Motor neuron (in vitro differentiated cells): ENCODE measurements at regions not wholly inside any gene's neighbourhood (a gene's known extent, or its start where the extent isn't known, plus 50 kb on each side); places are given as distances from the start of the nearest gene placed in this dataset.
A peak's percentile ranks its signal among the peaks of the same experiment; 100 is the strongest.

Experiments used
- ATAC-seq, 8 experiments: fragments of 200-7000 bp; cut with Tn5 transposase; replicated peaks in 6 of 8; 2 replicates each; pipeline ENCODE4 v1.8.0; 2021; ENCODE audit warnings: mild to moderate bottlenecking in 8 of 8, moderate library complexity in 8 of 8
- H3K27ac ChIP-seq, 2 donors: fragments of 250-450 bp; sonication (Bioruptor Pico); 2 replicates each; pipeline ENCODE4 v1.9.0; 2021; ENCODE audit warnings: antibody characterized with exemption in 2 of 2, mild to moderate bottlenecking in 2 of 2, moderate library complexity in 1 of 2
- H3K4me1 ChIP-seq, 2 donors: fragments of 250-450 bp; sonication (Bioruptor Pico); replicated peaks in 1 of 2; 2 replicates each; pipeline ENCODE4 v1.6.1; 2021; ENCODE audit warnings: antibody characterized with exemption in 2 of 2, mild to moderate bottlenecking in 2 of 2, moderate library complexity in 1 of 2
- H3K4me3 ChIP-seq, 5 donors: fragments of 250-450 bp; sonication (Bioruptor Pico); 2 replicates each; pipeline ENCODE4 v1.9.0; 2021; ENCODE audit warnings: antibody characterized with exemption in 5 of 5, mild to moderate bottlenecking in 5 of 5, moderate library complexity in 4 of 5
- WGBS, 10 experiments: fragments of 450-650 bp; shearing (Covaris generic); methylation state at CpG; one replicate each; pipeline ENCODE4 v1.0.0; 2022; 5-methylcytosine and 5-hydroxymethylcytosine counted together
- in situ Hi-C, 9 experiments: fragments of 400-800 bp; cut with MboI; loops; one replicate each; pipeline ENCODE4 v1.15.0; 2021; ENCODE audit warnings: low sequenced_read_pairs in 9 of 9, low pct_unique_long_range_greater_than_20kb in 2 of 9; ENCODE audit not compliant: unreplicated experiment in 9 of 9

- H3K4me1 ChIP-seq = no peaks in the 10 kb centered on the region
- no peak for ATAC-seq
- 35 to 100% (median 79%) methylated on average over 1 to 4 of the region's 4 CpGs; no CpG with 5 or more reads in 1 of the 10 experiments for WGBS, 10 experiments
- no peak overlapping the region for H3K4me3 ChIP-seq
- in situ Hi-C loops = no loop called here
- H3K27ac ChIP-seq = no peak overlapping the region
Observed at GRCh38 chr10:62502995-62503613, 128.9 kb downstream of the ZNF365 start.

- no peaks in the 10 kb centered on the region for H3K4me1 ChIP-seq
- in situ Hi-C loops = no loop called here
- no peak overlapping the region for H3K4me3 ChIP-seq
- no peak for ATAC-seq
- H3K27ac ChIP-seq = no peak overlapping the region
- 0 to 100% (median 70%) methylated on average over 1 to 2 of the region's 2 CpGs; no CpG with 5 or more reads in 3 of the 10 experiments for WGBS, 10 experiments
Observed at GRCh38 chr10:62503872-62504271, 129.7 kb downstream of the ZNF365 start.

- Histone ChIP-seq H3K27ac (no peak overlapping the region), H3K4me1 (no peaks in the 10 kb centered on the region), H3K4me3 (no peak overlapping the region)
- ATAC-seq = no peak
- WGBS, 10 experiments = 0 to 100% (median 77%) methylated on average over 1 to 3 of the region's 3 CpGs
- in situ Hi-C loops = no loop called here
Observed at GRCh38 chr10:62506371-62506770, 132.2 kb downstream of the ZNF365 start.

- WGBS, 10 experiments = 70 to 100% (median 88%) methylated on average over 1 to 3 of the region's 3 CpGs
- Histone ChIP-seq H3K4me3 (no peak overlapping the region), H3K27ac (no peak overlapping the region), H3K4me1 (no peaks in the 10 kb centered on the region)
- ATAC-seq = no peak
- in situ Hi-C loops = no loop called here
Observed at GRCh38 chr10:62511238-62511637, 137.1 kb downstream of the ZNF365 start.

- in situ Hi-C loops = no loop called here
- Histone ChIP-seq H3K27ac (no peak overlapping the region), H3K4me3 (no peak overlapping the region), H3K4me1 (no peaks in the 10 kb centered on the region)
- no peak for ATAC-seq
- WGBS, 10 experiments = 25 to 90% (median 51%) methylated on average over 1 to 2 of the region's 2 CpGs; no CpG with 5 or more reads in 2 of the 10 experiments
Observed at GRCh38 chr10:62511656-62512055, 137.5 kb downstream of the ZNF365 start.

- WGBS, 10 experiments = 0 to 90% (median 74%) methylated on average over 1 to 5 of the region's 5 CpGs
- ATAC-seq = peak in 1 of 8 experiments; percentile 36
Observed at GRCh38 chr10:62512732-62513475, 138.7 kb downstream of the ZNF365 start.

GRCh38 chr10:62514079-62514693, 140.0 kb downstream of the ZNF365 start:
- peak in 1 of 8 experiments; percentile 33 for ATAC-seq
- in situ Hi-C loops = no loop called here
- Histone ChIP-seq H3K4me3 (no peak overlapping the region), H3K4me1 (peaks cover 0 to 6% of the 10 kb centered on the region in 2 donors), H3K27ac (no peak overlapping the region)
- 36 to 84% (median 69%) methylated on average over 1 to 6 of the region's 6 CpGs; no CpG with 5 or more reads in 2 of the 10 experiments for WGBS, 10 experiments

More at GRCh38 chr10:62512732-62513475, 138.7 kb downstream of the ZNF365 start:
- H3K4me3 ChIP-seq = no peak overlapping the region
- H3K4me1 ChIP-seq = peaks cover 0 to 6% of the 10 kb centered on the region in 2 donors
- in situ Hi-C loops = no loop called here
- H3K27ac ChIP-seq = no peak overlapping the region

GRCh38 chr10:62517252-62517651, 143.1 kb downstream of the ZNF365 start:
- ATAC-seq = no peak
- WGBS, 10 experiments = 20 to 100% (median 70%) methylated on average over 1 to 2 of the region's 2 CpGs; no CpG with 5 or more reads in 3 of the 10 experiments
- no peak overlapping the region for H3K4me3 ChIP-seq
- in situ Hi-C loops = no loop called here
- peaks cover 0 to 6% of the 10 kb centered on the region in 2 donors for H3K4me1 ChIP-seq
- H3K27ac ChIP-seq = no peak overlapping the region

GRCh38 chr10:62527019-62527827, 153.1 kb downstream of the ZNF365 start:
- H3K27ac ChIP-seq = no peak overlapping the region
- in situ Hi-C loops = no loop called here
- ATAC-seq = peak in 1 of 8 experiments; percentile 55

GRCh38 chr10:62528441-62528840, 154.3 kb downstream of the ZNF365 start:
- ATAC-seq = no peak
- Histone ChIP-seq H3K4me3 (no peak overlapping the region), H3K4me1 (no peaks in the 10 kb centered on the region), H3K27ac (no peak overlapping the region)
- in situ Hi-C loops = no loop called here
- WGBS, 10 experiments = 25 to 91% (median 70%) methylated on average over 1 of the region's 1 CpG; no CpG with 5 or more reads in 2 of the 10 experiments

More at GRCh38 chr10:62527019-62527827, 153.1 kb downstream of the ZNF365 start:
- 17 to 92% (median 76%) methylated on average over 1 to 5 of the region's 6 CpGs; no CpG with 5 or more reads in 4 of the 10 experiments for WGBS, 10 experiments
- Histone ChIP-seq H3K4me1 (no peaks in the 10 kb centered on the region), H3K4me3 (no peak overlapping the region)

- no peaks in the 10 kb centered on the region for H3K4me1 ChIP-seq
- no peak overlapping the region for H3K27ac ChIP-seq
- ATAC-seq = peak in 1 of 8 experiments; percentile 26
- WGBS, 10 experiments = 44 to 92% (median 60%) methylated on average over 1 to 2 of the region's 2 CpGs; no CpG with 5 or more reads in 5 of the 10 experiments
- in situ Hi-C loops = no loop called here
- no peak overlapping the region for H3K4me3 ChIP-seq
Observed at GRCh38 chr10:62529396-62529795, 155.2 kb downstream of the ZNF365 start.

GRCh38 chr10:62534031-62534430, 159.9 kb downstream of the ZNF365 start:
- WGBS, 10 experiments = 0 to 100% (median 83%) methylated on average over 1 to 2 of the region's 2 CpGs
- ATAC-seq = no peak
- in situ Hi-C loops = no loop called here
- Histone ChIP-seq H3K4me3 (no peak overlapping the region), H3K27ac (no peak overlapping the region), H3K4me1 (no peaks in the 10 kb centered on the region)
